ENCODE measurements at regions not wholly inside any gene's neighbourhood (a gene's known extent, or its start where the extent isn't known, plus 50 kb on each side); places are given as distances from the start of the nearest gene placed in this dataset.

DNA sequence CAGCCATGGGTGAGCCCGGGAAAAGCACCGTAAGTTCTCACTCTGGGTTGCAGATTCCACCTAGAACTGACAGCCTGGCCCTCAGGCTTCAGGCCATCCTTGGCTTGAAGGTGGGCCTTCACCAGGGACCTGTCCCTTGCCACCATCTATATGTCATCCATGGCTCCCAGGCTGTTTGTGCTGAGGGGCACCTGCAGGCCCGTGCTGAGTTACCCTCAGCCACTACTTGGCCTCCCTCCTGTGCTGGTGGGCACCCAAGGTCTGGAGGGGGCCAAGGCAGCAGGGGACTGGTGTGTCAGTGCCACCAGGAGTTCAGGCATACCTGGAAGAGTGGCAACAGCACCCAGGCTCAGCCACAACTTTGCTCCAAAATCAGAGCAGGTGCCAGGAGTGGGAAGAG lies 326.2 kb upstream of the SMIM21 start:
- TF ChIP-seq POLR2A (IDR thresholded peaks at IDR 0.05; ENCODE audit: low read length) (no peak), GATA1 (IDR thresholded peaks at IDR 0.05; ENCODE audit: low read depth, low read length) (no peak)
